NCI-H510A treated with DMSO at 0.1 percent for 48 hours (cell line): ENCODE measurements at regions not wholly inside any gene's neighbourhood (a gene's known extent, or its start where the extent isn't known, plus 50 kb on each side); places are given as distances from the start of the nearest gene placed in this dataset.
A peak's percentile ranks its signal among the peaks of the same experiment; 100 is the strongest.

Experiments used
- DNase-seq: peaks from one replicate; lab custom pipeline; 2025; lab: John Stamatoyannopoulos, UW

GRCh38 chr7:13447637-13448036 is 541.8 kb downstream of the ETV1 start:
- no peak for DNase-seq

GRCh38 chr7:13448243-13448642 is 541.2 kb downstream of the ETV1 start:
- no peak for DNase-seq

- no peak for DNase-seq
These were observed 540.0 kb downstream of the ETV1 start for GRCh38 chr7:13449460-13449859.

- no peak for DNase-seq
These were observed 534.4 kb downstream of the ETV1 start for GRCh38 chr7:13454916-13455592.

- DNase-seq: peak; percentile 5
These were observed 531.7 kb downstream of the ETV1 start for GRCh38 chr7:13457790-13458189.

GRCh38 chr7:13466874-13467547 is 522.5 kb downstream of the ETV1 start:
- DNase-seq: no peak

GRCh38 chr7:13476881-13477444 is 512.5 kb downstream of the ETV1 start:
- no peak for DNase-seq

GRCh38 chr7:13489386-13489785 is 500.1 kb downstream of the ETV1 start:
- DNase-seq: no peak

- no peak for DNase-seq
These were observed 492.5 kb downstream of the ETV1 start for GRCh38 chr7:13496976-13497375.

GRCh38 chr7:13508586-13508985 is 480.9 kb downstream of the ETV1 start:
- no peak for DNase-seq

- DNase-seq: no peak
These were observed 470.7 kb downstream of the ETV1 start for GRCh38 chr7:13518738-13519137.

GRCh38 chr7:13524076-13524475 is 465.4 kb downstream of the ETV1 start:
- no peak for DNase-seq

- no peak for DNase-seq
These were observed 457.3 kb downstream of the ETV1 start for GRCh38 chr7:13532028-13532753.

GRCh38 chr7:13538669-13539068 is 450.8 kb downstream of the ETV1 start:
- no peak for DNase-seq

GRCh38 chr7:13540429-13540828 is 449.0 kb downstream of the ETV1 start:
- DNase-seq: no peak

- DNase-seq: no peak
These were observed 448.1 kb downstream of the ETV1 start for GRCh38 chr7:13541326-13541725.

- no peak for DNase-seq
These were observed 447.0 kb downstream of the ETV1 start for GRCh38 chr7:13542451-13542850.

- DNase-seq: peak; percentile 13
These were observed 438.0 kb downstream of the ETV1 start for GRCh38 chr7:13551503-13551902.

GRCh38 chr7:13560441-13560840 is 429.0 kb downstream of the ETV1 start:
- no peak for DNase-seq

GRCh38 chr7:13563257-13563656 is 426.2 kb downstream of the ETV1 start:
- DNase-seq: no peak

GRCh38 chr7:13563680-13564079 is 425.8 kb downstream of the ETV1 start:
- DNase-seq: no peak

GRCh38 chr7:13577566-13578145 is 411.8 kb downstream of the ETV1 start:
- DNase-seq: no peak
